GM18951 (cell line): ENCODE measurements at regions not wholly inside any gene's neighbourhood (a gene's known extent, or its start where the extent isn't known, plus 50 kb on each side); places are given as distances from the start of the nearest gene placed in this dataset.
"Not testable (repeated sequence)": the region's sequence is repeated elsewhere in the genome, so short reads cannot be mapped to it uniquely, and the experiment has no call there.

ENCODE experiments used
- POLR2A ChIP-seq: IDR thresholded peaks from 4 replicates; pipeline ENCODE4 v1.6.1; 2011; ENCODE audit warnings: mild to moderate bottlenecking; ENCODE audit not compliant: insufficient read length, insufficient read depth; ENCODE audit errors: extremely low read depth
- in situ Hi-C: fragments of 300-500 bp; cut with MboI; formaldehyde crosslinking; loops from one replicate; pipeline ENCODE4 v1.12.0; 2022; ENCODE audit warnings: low sequenced_read_pairs, mixed read lengths, inconsistent platforms; ENCODE audit not compliant: unreplicated experiment

- no peak for TF ChIP-seq POLR2A
- in situ Hi-C loops: no loop called here
Measured at GRCh38 chr7:91731976-91732375, 148.5 kb downstream of the MTERF1 start.

DNA sequence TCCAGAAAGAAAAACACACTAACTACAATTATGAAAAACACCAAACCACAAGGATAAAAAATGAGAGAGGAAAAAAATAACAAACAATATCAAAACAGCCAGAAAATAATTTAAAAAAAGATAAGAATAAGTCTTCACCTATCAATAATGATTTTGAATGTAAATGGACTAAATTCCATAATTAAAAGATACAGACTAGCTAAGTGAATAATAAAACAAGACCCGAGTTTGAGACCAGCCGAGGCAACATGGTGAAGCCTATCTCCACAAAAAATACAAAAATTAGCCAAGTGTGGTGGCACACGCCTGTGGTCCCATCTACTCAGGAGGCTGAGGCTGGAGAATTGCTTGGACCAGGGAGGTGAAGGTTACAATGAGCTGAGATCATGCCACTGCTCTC, 131.1 kb downstream of the MTERF1 start:
- in situ Hi-C loops: no loop called here
- no peak for TF ChIP-seq POLR2A

DNA sequence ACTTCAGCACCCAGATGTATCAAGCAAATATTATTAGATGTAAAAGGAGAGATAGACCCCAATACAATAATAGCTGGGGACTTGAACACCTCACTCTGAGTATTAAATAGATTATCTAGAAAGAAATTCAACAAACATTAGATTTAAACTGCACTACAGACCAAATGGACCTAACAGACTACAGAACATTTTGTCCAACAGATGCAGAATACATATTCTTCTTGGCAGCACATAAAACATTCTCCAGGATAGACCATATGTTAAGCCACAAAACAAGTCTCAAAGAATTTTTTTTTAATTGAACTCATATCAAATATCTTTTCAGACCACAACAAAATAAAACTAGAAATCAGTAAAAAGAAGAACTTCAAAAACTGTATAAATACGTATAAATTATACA, 130.4 kb downstream of the MTERF1 start:
- TF ChIP-seq POLR2A: no peak
- in situ Hi-C loops: no loop called here

GRCh38 chr7:91752102-91752501, 128.4 kb downstream of the MTERF1 start:
- TF ChIP-seq POLR2A: no peak

GRCh38 chr7:91754280-91754679, 126.2 kb downstream of the MTERF1 start:
- in situ Hi-C loops: not testable (repeated sequence)

More at GRCh38 chr7:91752102-91752501, 128.4 kb downstream of the MTERF1 start:
- in situ Hi-C loops: no loop called here

GRCh38 chr7:91755121-91755520, 125.4 kb downstream of the MTERF1 start:
- in situ Hi-C loops: not testable (repeated sequence)

- no peak for TF ChIP-seq POLR2A
- in situ Hi-C loops: no loop called here
Measured at GRCh38 chr7:91759205-91759863, 121.2 kb downstream of the MTERF1 start.

- no peak for TF ChIP-seq POLR2A
Measured at GRCh38 chr7:91767820-91768219, 112.7 kb downstream of the MTERF1 start.

GRCh38 chr7:91771394-91771793, 109.1 kb downstream of the MTERF1 start:
- TF ChIP-seq POLR2A: no peak
- in situ Hi-C loops: no loop called here

More at GRCh38 chr7:91767820-91768219, 112.7 kb downstream of the MTERF1 start:
- in situ Hi-C loops: no loop called here

DNA sequence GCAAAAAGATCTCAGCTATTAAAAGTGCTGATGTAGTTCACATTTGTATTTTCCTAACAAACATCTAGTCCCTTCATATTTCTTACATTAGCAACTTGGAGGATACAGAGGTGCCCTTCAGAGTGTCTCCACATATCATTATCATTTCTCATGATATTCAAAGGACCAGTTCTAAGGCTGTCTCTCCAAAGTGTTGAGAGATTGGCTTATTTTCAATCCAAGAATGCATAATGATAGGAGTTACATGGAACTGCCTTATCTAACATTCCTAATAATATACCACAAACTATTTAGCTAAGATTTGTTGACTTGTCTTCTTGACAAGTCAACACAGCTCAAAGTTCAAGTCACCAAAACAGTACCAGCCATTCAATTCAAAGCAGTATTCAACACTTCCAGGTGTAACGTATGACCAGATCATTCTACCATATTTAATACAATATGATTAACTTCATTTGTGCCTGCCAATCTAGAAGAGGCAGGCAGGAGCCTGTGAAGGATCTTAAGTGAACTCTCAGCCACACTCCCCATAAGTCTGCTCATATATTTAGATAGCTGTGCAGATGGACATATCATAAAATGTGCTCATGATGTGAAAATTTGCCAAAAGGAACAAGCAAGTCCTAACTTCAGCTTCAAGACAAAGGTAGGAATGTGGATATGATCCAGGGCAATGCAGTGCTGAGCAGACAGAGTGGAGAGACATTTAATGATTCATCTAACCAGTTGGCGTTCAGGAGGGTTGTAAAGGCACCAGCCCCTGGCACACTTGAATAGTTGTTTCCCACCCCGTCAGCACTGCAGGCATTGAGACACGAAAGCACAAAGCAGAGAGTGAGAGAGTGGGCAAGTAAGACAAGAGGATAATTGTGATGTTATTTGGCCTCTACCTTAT, 108.3 kb downstream of the MTERF1 start:
- in situ Hi-C loops: no loop called here
- TF ChIP-seq POLR2A: no peak

DNA sequence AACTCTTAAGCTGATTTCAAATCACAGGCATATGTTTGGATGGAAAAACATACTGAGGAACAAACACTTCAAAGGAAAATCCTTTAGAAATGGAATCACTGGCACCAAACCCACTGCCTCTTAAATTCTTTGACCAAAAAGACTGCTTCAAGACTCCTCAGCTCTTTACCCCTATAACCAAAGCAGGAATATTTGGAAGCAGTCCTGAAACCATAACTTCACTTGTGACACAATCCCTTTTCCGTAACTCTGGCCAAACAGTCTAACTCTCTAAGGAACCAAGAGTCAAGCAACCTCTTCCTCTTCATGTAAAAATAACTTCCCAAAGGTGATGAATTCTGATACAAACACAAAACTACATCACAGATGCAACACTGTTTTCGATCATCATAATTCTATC, 104.3 kb downstream of the MTERF1 start:
- in situ Hi-C loops: no loop called here
- TF ChIP-seq POLR2A: no peak

- no peak for TF ChIP-seq POLR2A
- in situ Hi-C loops: no loop called here
Measured at GRCh38 chr7:91777522-91777921, 103.0 kb downstream of the MTERF1 start.

- no peak for TF ChIP-seq POLR2A
- in situ Hi-C loops: no loop called here
Measured at GRCh38 chr7:91778416-91778815, 102.1 kb downstream of the MTERF1 start.

- no peak for TF ChIP-seq POLR2A
- in situ Hi-C loops: no loop called here
Measured at GRCh38 chr7:91780521-91780920, 100.0 kb downstream of the MTERF1 start.
